SK-N-SH treated with all-trans-retinoic acid at 6 μM for 48 hours (cell line): ENCODE measurements at regions not wholly inside any gene's neighbourhood (a gene's known extent, or its start where the extent isn't known, plus 50 kb on each side); places are given as distances from the start of the nearest gene placed in this dataset.

Experiments
- ATAC-seq: fragments of 200-7000 bp; cut with Tn5 transposase; 3 replicates; pipeline ENCODE4 v1.9.1; 2020; ENCODE audit warnings: mild to moderate bottlenecking, moderate library complexity
- ARNTL ChIP-seq: fragments of 450-650 bp; formaldehyde crosslinking; IDR thresholded peaks from 2 replicates; pipeline ENCODE4 v1.5.0; 2020; ENCODE audit warnings: low read depth, mild to moderate bottlenecking, moderate library complexity, borderline replicate concordance
- BACH2 ChIP-seq: fragments of 250-450 bp; sonication (Bioruptor Pico); IDR thresholded peaks from 2 replicates; pipeline ENCODE4 v1.9.0; 2021; ENCODE audit warnings: mild to moderate bottlenecking, borderline replicate concordance
- CSDC2 ChIP-seq: fragments of 250-450 bp; sonication (Bioruptor Pico); IDR thresholded peaks from 2 replicates; pipeline ENCODE4 v1.5.0; 2020; ENCODE audit warnings: mild to moderate bottlenecking, moderate library complexity
- CSRNP3 ChIP-seq: fragments of 250-450 bp; sonication (Bioruptor Pico); IDR thresholded peaks from 2 replicates; pipeline ENCODE4 v1.5.1; 2021; ENCODE audit warnings: mild to moderate bottlenecking, moderate library complexity
- ESRRG ChIP-seq: fragments of 250-450 bp; sonication (Bioruptor Pico); IDR thresholded peaks from 2 replicates; pipeline ENCODE4 v1.6.1; 2021; ENCODE audit warnings: mild to moderate bottlenecking
- ISL1 ChIP-seq: fragments of 250-450 bp; sonication (Bioruptor Pico); IDR thresholded peaks from 2 replicates; pipeline ENCODE4 v2.1.2; 2022; ENCODE audit warnings: mild to moderate bottlenecking, moderate library complexity
- OSR1 ChIP-seq: fragments of 250-450 bp; sonication (Bioruptor Pico); IDR thresholded peaks from 2 replicates; pipeline ENCODE4 v1.8.0; 2022; ENCODE audit warnings: moderate library complexity, mild to moderate bottlenecking, inconsistent platforms
- PATZ1 ChIP-seq: fragments of 250-450 bp; sonication (Bioruptor Pico); IDR thresholded peaks from 2 replicates; pipeline ENCODE4 v1.8.0; 2020; ENCODE audit warnings: mild to moderate bottlenecking, moderate library complexity, borderline replicate concordance
- PPARA ChIP-seq: fragments of 250-450 bp; sonication (Bioruptor Pico); IDR thresholded peaks from 2 replicates; pipeline ENCODE4 v1.5.0; 2020; ENCODE audit warnings: mild to moderate bottlenecking, borderline replicate concordance
- RARB ChIP-seq: fragments of 250-450 bp; sonication (Bioruptor Pico); IDR thresholded peaks from 2 replicates; pipeline ENCODE4 v1.8.0; 2021; ENCODE audit warnings: mild to moderate bottlenecking, moderate library complexity
- SNAI2 ChIP-seq: fragments of 250-450 bp; sonication (Bioruptor Pico); IDR thresholded peaks from 2 replicates; pipeline ENCODE4 v1.5.0; 2020; ENCODE audit warnings: mild to moderate bottlenecking, moderate library complexity
- TCF4 ChIP-seq: fragments of 250-450 bp; sonication (Bioruptor Pico); IDR thresholded peaks from 2 replicates; pipeline ENCODE4 v1.8.0; 2021; ENCODE audit warnings: mild to moderate bottlenecking, moderate library complexity, borderline replicate concordance
- TOX ChIP-seq: fragments of 250-450 bp; sonication (Bioruptor Pico); IDR thresholded peaks from 2 replicates; pipeline ENCODE4 v1.8.0; 2021; ENCODE audit warnings: mild to moderate bottlenecking, moderate library complexity, borderline replicate concordance
- TSHZ2 ChIP-seq: fragments of 250-450 bp; sonication (Bioruptor Pico); IDR thresholded peaks from 2 replicates; pipeline ENCODE4 v1.5.0; 2020; ENCODE audit warnings: mild to moderate bottlenecking, moderate library complexity
- ZC3H10 ChIP-seq: fragments of 250-450 bp; sonication (Bioruptor Pico); IDR thresholded peaks from 2 replicates; pipeline ENCODE4 v1.5.1; 2021; ENCODE audit warnings: mild to moderate bottlenecking, moderate library complexity
- ZFP3 ChIP-seq: fragments of 250-450 bp; sonication (Bioruptor Pico); IDR thresholded peaks from 2 replicates; pipeline ENCODE4 v1.5.0; 2020; ENCODE audit warnings: mild to moderate bottlenecking, moderate library complexity
- ZFP30 ChIP-seq: fragments of 450-650 bp; formaldehyde crosslinking; IDR thresholded peaks from 2 replicates; pipeline ENCODE4 v1.5.0; 2022; ENCODE audit warnings: mild to moderate bottlenecking, moderate library complexity
- ZNF565 ChIP-seq: fragments of 450-650 bp; formaldehyde crosslinking; conservative IDR thresholded peaks from 2 replicates; pipeline ENCODE4 v1.5.0; 2020; ENCODE audit warnings: low read depth, mild to moderate bottlenecking, moderate library complexity
- ZNF70 ChIP-seq: fragments of 450-650 bp; formaldehyde crosslinking; IDR thresholded peaks from 2 replicates; pipeline ENCODE4 v1.5.0; 2020; ENCODE audit warnings: mild to moderate bottlenecking, moderate library complexity
- ZNF8 ChIP-seq: fragments of 450-650 bp; formaldehyde crosslinking; IDR thresholded peaks from 2 replicates; pipeline ENCODE4 v1.5.0; 2020; ENCODE audit warnings: mild to moderate bottlenecking, moderate library complexity

GRCh38 chr7:33697616-33698015 is 207.7 kb upstream of the BMPER start:
- ATAC-seq: no peak
- TF ChIP-seq RARB (no peak), ZFP30 (CRISPR knock-in tag) (no peak), OSR1 (CRISPR knock-in tag) (no peak), ZNF70 (no peak), CSRNP3 (CRISPR knock-in tag) (no peak), TCF4 (CRISPR knock-in tag) (no peak), ESRRG (CRISPR knock-in tag) (no peak), ARNTL (no peak), ZNF8 (CRISPR knock-in tag) (no peak)

DNA sequence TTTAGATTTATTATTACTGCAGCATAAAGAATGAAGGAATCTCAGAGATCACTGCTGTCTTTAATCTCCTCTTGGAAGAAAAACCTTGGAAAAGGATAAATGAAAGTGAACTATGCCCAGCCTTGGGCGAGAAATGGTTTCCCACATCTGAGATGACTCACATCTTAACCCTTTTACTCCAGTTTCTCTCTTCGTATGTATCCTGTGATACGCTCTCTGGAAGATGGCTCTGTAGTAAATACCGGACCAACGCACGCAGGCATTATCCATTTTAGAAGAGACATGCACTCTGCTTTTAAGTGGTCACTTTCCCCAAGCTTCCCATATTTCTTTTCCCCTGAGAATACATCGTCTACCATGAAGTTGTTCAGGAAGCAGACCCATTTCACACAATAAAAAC is 207.3 kb upstream of the BMPER start:
- no peak for ATAC-seq
- TF ChIP-seq BACH2 (CRISPR knock-in tag): no peak

GRCh38 chr7:33698692-33699128 is 206.6 kb upstream of the BMPER start:
- no peak for TF ChIP-seq ESRRG (CRISPR knock-in tag)
- TF ChIP-seq SNAI2 (CRISPR knock-in tag): no peak
- no peak for TF ChIP-seq TOX
- TF ChIP-seq CSDC2 (CRISPR knock-in tag): no peak
- no peak for TF ChIP-seq ZC3H10 (CRISPR knock-in tag)
- no peak for TF ChIP-seq TCF4 (CRISPR knock-in tag)
- TF ChIP-seq ZNF565: no peak
- TF ChIP-seq TSHZ2 (CRISPR knock-in tag): no peak
- no peak for TF ChIP-seq ZNF70
- TF ChIP-seq ISL1: no peak
- no peak for TF ChIP-seq PATZ1 (CRISPR knock-in tag)
- TF ChIP-seq RARB: no peak
- no peak for TF ChIP-seq OSR1 (CRISPR knock-in tag)
- ATAC-seq: no peak

DNA sequence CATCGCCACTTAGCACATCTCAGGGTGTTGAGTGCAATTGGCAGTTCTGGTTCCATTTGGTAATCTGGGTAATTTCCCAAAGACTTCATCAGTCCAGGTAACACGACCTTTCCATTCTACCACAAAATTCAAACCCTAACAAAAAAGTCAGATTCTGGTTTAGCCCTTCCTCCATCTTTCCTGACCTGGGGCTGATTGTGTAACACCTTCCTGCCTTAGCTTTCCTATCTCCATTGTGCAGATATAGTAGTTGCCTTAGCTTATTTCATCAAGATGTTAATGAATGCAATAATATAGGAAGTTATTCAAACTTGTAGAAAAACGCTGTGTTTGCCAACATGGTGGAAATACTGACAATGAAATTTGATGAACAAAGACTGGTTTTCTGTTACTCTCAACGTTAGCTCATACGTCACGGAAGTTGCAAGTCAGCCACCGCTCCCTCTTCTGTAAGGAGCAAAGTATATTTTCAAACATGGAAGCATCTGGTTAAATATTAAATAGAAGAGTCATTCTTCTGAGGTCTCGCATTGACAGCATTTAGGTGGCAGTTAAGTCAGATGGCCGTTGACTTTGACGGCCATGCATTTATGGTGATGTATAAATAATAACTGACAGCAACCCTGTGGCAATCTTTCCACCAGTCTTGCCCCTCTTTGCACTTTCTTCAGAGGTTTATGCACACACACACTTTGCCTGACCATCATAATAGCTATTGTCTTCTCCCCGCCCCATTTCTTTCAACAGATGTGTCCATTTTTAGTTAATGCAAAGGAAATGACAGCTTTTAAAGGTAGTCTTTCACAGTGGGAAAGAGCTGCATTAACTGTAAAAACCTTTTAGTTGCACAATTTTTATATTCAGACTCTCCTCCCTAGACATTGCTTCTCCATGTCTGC is 205.1 kb upstream of the BMPER start:
- TF ChIP-seq ZNF70: no peak
- TF ChIP-seq ZFP3 (CRISPR knock-in tag): no peak
- TF ChIP-seq PPARA: no peak
- TF ChIP-seq CSRNP3 (CRISPR knock-in tag): no peak
- no peak for ATAC-seq
